GM23338 (cell line): ENCODE measurements at regions not wholly inside any gene's neighbourhood (a gene's known extent, or its start where the extent isn't known, plus 50 kb on each side); places are given as distances from the start of the nearest gene placed in this dataset.

Experiments used
- CREB1 ChIP-seq: fragments of 250-450 bp; sonication (Bioruptor Pico); IDR thresholded peaks from 2 replicates; pipeline ENCODE4 v1.5.0; 2020; ENCODE audit warnings: low read depth, mild to moderate bottlenecking, moderate library complexity
- CTCF ChIP-seq, 2 experiments: fragments of 200-600 bp in 1 of 2; sonication (generic) in 1 of 2; conservative IDR thresholded peaks; 2 replicates each; pipeline versions ENCODE4 v1.5.1 to v1.6.1; 2016 to 2017; ENCODE audit warnings: antibody characterized with exemption in 2 of 2, low read depth in 2 of 2, mild to moderate bottlenecking in 2 of 2, moderate library complexity in 1 of 2
- ETS1 ChIP-seq: IDR thresholded peaks from 2 replicates; pipeline ENCODE4 v1.6.1; 2016; ENCODE audit warnings: antibody characterized with exemption
- EZH2phosphoT487 ChIP-seq: fragments of 200-600 bp; sonication (generic); IDR thresholded peaks from one replicate; pipeline ENCODE4 v1.8.1; 2018; ENCODE audit warnings: antibody characterized with exemption; ENCODE audit not compliant: unreplicated experiment
- JUNB ChIP-seq: IDR thresholded peaks from one replicate; pipeline ENCODE4 v1.6.1; 2016; ENCODE audit warnings: antibody characterized with exemption; ENCODE audit not compliant: unreplicated experiment
- ZNF114 ChIP-seq: fragments of 250-450 bp; sonication (Bioruptor Pico); IDR thresholded peaks from 2 replicates; pipeline ENCODE4 v1.5.0; 2020; ENCODE audit warnings: mild to moderate bottlenecking, moderate library complexity
- ZNF331 ChIP-seq: fragments of 250-450 bp; sonication (Bioruptor Pico); IDR thresholded peaks from 2 replicates; pipeline ENCODE4 v1.5.0; 2020; ENCODE audit warnings: low read depth, mild to moderate bottlenecking, moderate library complexity
- ZNF462 ChIP-seq: fragments of 250-450 bp; sonication (Bioruptor Pico); IDR thresholded peaks from 2 replicates; pipeline ENCODE4 v1.5.0; 2020; ENCODE audit warnings: mild to moderate bottlenecking, moderate library complexity

GRCh38 chr15:70245932-70246622 is 148.4 kb upstream of the TLE3 start (continued):
- TF ChIP-seq ZNF462 (CRISPR knock-in tag): no peak
- TF ChIP-seq JUNB: no peak
- no peak for TF ChIP-seq CTCF (conservative IDR thresholded peaks at IDR 0.05; ENCODE audit: low read depth in 2 of 2)
- no peak for TF ChIP-seq ETS1
- TF ChIP-seq CREB1: no peak
- TF ChIP-seq EZH2phosphoT487: no peak
- no peak for TF ChIP-seq ZNF114 (CRISPR knock-in tag)
- no peak for TF ChIP-seq ZNF331
